GM12874 (cell line): ENCODE measurements at regions not wholly inside any gene's neighbourhood (a gene's known extent, or its start where the extent isn't known, plus 50 kb on each side); places are given as distances from the start of the nearest gene placed in this dataset.

Experiments
- CTCF ChIP-seq: IDR thresholded peaks from 2 replicates; pipeline ENCODE4 v1.5.1; 2011; ENCODE audit warnings: low read depth, mild to moderate bottlenecking, control low read depth, low read length, moderate library complexity; ENCODE audit not compliant: insufficient read depth

- no peak for TF ChIP-seq CTCF
Observed at GRCh38 chr16:54526916-54527315, 240.3 kb upstream of the IRX3 start.

GRCh38 chr16:54526087-54526486, 239.5 kb upstream of the IRX3 start:
- no peak for TF ChIP-seq CTCF

GRCh38 chr16:54525104-54525503, 238.5 kb upstream of the IRX3 start:
- no peak for TF ChIP-seq CTCF

- TF ChIP-seq CTCF = no peak
Observed at GRCh38 chr16:54522584-54522983, 236.0 kb upstream of the IRX3 start.

GRCh38 chr16:54521327-54521726, 234.7 kb upstream of the IRX3 start:
- TF ChIP-seq CTCF = no peak

- no peak for TF ChIP-seq CTCF
Observed at GRCh38 chr16:54519161-54519695, 232.6 kb upstream of the IRX3 start.

- TF ChIP-seq CTCF = no peak
Observed at GRCh38 chr16:54517181-54517580, 230.6 kb upstream of the IRX3 start.

- no peak for TF ChIP-seq CTCF
Observed at GRCh38 chr16:54512467-54512995, 225.9 kb upstream of the IRX3 start.
